CD4-positive, alpha-beta T cell treated with Interleukin-1 beta for 1 hour (primary cell): ENCODE measurements at regions not wholly inside any gene's neighbourhood (a gene's known extent, or its start where the extent isn't known, plus 50 kb on each side); places are given as distances from the start of the nearest gene placed in this dataset.
"Not testable (repeated sequence)": the region's sequence is repeated elsewhere in the genome, so short reads cannot be mapped to it uniquely, and the experiment has no call there.

Experiments used
- DNase-seq, 2 donors: peaks; one replicate each; pipeline ENCODE4 v3.0.0-alpha.2; 2020 to 2022

DNA sequence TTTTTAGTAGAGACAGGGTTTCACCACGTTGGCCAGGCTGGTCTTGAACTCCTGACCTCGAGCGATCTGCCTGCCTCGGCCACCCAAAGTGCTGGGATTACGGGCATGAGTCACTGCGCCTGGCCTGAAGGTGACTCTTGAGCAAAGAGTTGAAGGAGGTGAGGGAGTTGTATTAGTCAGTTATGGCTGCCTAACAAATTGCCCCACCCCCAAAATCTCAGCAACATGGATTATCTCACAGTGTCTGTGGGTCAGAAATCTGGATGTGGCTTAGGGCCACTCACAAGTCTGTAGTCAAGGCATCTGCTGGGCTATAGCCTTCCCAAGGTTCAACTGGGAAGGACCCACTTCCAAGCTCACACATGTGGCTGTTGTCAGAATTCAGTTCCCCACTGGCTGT is 52.8 kb upstream of the ADGRE5 start:
- DNase-seq, result no peak

DNA sequence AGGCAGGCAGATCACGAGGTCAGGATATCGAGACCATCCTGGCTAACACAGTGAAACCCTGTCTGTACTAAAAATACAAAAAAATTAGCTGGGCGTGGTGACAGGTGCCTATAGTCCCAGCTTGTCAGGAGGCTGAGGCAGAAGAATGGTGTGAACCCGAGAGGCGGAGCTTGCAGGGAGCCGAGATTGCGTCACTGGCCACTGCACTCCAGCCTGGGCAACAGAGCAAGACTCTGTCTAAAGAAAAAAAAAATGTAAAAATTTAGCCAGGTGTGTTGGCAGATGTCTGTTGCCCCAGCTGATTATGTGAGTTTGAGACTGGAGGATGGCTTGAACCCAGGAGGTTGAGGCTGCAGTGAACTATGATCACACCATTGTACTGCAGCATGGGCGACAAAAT is 54.2 kb upstream of the ADGRE5 start:
- not testable (repeated sequence) for DNase-seq

DNA sequence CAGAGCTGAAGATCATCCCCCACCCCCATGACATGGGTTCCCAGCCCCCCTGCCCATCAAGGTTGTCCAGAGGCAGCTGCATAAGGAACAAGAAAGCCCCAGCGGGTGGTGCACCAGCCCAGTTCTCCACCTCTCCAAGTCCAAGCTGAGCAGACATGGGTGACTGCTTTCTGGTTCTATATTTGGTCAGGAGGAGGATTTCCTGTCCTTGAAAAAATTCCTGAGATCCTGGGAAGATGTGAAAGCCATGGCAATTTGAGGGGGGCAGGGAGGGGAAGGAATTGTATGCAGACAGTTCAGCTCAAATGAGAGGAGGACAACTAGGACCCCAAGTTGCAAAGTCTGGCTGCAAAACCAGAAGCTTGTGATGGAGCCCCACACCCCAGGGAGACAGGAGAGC is 55.4 kb upstream of the ADGRE5 start:
- DNase-seq, result no peak

DNA sequence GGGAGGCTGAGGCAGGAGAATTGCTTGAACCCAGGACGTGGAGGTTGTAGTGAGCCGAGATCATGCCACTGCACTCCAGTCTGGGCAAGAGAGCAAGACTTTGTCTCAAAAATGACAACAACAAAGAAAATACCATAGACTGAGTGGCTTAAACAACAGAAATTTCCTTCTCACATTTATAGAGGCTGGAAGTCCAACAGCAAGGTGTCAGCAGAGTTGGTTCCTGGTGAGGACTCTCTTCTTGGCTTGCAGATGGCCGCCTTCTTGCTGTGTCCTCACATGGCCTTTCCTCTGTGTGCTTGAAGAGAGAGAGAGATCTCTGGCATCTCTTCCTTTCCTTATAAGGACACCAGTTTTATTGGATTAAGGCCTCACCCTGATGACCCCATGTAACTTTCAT is 56.1 kb upstream of the ADGRE5 start:
- no peak for DNase-seq

DNA sequence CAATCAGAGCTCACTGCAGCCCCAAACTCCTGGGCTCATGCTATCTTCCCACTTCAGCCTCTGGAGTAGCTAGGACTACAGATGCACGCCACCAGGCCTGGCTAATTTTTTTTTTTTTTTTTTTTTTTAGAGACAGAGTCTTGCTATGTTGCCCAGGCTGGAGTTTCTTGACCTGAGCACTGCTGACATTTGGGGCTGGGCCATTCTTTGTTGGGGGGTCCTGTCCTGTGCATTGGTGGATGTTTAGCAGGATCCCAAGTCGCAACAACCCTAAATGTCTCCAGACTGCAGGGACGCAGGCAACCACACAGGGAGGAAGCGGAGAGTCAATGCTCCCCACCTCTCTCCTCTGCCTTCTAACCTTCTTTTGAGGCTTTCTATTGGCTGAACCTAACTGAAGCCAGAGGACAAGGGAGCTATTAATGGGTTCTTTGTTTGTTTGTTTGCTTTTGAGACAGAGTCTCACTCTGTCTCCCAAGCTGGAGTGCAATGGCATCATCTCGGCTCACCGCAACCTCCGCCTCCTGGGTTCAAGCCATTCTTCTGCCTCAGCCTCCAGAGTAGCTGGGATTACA is 58.3 kb upstream of the ADGRE5 start:
- no peak for DNase-seq

DNA sequence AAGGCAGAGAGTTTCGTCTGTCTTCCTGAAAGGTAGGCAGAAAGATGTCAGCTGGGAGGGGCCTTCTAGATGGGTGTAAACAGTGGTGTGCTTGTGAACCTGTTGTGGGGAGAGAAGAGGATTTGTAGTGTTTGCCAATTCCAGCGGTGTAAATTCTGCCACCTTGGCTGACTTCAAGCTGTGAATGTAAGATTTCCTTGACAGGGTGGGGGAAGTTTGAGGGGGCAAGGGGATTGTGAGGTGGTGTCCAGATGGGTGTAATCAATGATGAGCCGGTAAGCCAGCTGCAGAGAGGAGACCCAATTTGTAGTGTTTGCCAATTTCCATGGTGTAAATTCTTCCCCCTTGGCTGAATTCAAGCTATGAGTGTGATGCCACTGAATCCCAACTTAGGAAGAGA is 61.0 kb upstream of the ADGRE5 start:
- DNase-seq, result no peak

DNA sequence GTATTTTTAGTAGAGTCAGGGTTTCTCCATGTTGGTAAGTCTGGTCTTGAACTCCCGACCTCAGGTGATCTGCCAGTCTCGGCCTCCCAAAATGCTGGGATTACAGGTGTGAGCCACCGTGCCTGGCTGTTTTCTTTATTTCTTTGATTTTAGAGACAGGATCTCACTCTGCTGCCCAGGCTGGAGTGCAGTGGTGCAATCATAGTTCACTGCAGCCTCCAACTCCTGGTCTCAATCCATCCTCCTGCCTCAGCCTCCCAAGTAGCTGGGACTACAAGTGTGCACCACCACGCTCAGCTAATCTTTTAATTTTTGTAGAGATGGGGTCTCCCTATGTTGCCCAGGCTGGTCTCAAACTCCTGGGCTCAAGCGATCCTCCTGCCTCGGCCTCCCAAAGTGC is 61.5 kb upstream of the ADGRE5 start:
- DNase-seq, result not testable (repeated sequence)

DNA sequence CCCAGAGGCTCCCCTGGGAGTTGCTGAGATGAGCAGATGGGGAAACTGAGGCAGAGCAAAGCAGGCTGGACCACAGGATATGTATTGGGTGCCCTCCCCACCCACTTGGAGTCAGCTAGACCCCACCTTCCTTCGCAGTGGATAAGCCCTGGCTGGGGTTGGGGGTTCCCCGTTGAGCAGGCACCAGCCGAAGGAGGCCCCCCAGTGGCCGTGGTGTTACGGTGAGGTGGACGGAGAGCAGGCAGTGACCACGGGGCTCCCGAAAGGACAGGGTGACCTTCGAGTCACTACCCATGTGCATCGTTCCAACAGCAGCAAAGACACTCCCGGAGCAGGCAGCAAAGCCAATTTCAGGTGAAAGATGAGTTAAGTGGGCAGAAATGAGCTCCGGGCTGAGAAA is 62.4 kb upstream of the ADGRE5 start:
- DNase-seq, result no peak

DNA sequence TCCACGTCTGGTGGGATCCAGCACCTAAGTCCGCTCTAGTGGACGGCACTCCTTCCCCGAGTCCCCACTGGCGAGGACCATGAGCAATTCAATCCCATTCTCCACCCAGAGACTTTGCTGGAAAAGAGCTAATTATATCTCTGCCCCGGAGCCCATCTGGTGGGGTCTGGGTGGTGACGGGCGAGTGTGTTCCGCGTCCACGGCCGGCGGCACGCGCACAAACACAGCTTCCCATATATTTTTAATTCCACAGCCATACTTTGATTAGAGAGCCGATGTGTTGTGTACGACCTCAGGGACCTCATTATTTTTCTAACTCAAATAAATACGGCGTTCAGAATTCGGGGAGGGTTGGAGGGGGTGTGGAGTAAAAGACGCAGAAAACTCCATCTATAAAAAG is 64.1 kb upstream of the ADGRE5 start:
- no peak for DNase-seq

DNA sequence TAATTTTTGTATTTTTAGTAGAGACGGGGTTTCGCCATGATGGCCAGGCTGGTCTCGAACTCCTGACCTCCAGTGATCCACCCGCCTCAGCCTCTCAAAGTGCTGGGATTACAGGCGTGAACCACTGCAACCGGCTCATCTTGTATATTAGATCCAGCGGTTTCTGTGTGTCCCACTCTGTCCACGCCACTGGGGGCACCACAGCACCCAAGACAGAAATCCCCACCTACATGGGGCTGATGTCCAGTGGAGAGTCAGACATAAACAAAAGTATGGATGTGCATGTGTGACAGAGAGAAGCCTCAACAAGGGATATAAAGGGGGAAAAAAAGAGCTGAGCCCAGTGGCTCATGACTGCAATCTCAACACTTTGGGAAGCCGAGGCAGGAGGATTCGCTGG is 65.8 kb upstream of the ADGRE5 start:
- no peak for DNase-seq

DNA sequence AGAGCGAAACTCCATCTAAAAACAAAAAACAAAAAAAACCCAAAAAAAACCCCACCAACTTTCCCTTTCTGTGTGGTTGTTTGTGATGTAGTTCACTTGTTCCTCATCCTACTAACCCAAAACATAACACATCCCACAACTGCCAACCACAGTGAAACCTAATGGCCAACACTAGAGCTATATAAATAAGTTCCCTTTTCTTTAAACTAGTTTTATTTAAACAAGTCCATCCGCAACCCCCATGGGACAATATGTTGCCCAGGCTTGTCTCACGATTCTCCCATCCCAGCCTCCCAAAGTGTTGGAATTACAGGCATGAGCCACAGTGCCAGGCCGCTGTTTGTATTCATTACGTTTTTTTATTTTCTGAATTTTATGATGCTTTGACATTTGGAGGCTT is 71.2 kb upstream of the ADGRE5 start:
- DNase-seq, result no peak

DNA sequence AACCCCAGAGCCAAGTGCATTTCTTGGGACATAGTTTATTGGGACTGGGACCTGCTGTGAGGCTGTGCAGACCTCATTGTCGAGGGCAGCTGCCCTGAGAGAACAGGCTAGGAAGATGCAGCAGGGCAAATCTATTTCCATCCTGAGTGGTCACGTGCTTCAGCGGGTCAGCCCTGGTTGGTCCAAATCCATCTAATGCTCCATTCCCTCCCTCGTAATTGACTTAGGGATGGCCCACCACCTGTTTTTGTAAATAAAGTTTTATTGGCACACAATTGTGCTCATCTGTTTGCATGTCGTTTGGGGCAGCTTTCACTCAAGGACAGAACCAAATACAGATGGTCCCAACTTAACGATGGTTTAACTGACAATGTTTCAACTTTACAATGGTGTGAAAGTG is 75.5 kb upstream of the ADGRE5 start:
- no peak for DNase-seq

DNA sequence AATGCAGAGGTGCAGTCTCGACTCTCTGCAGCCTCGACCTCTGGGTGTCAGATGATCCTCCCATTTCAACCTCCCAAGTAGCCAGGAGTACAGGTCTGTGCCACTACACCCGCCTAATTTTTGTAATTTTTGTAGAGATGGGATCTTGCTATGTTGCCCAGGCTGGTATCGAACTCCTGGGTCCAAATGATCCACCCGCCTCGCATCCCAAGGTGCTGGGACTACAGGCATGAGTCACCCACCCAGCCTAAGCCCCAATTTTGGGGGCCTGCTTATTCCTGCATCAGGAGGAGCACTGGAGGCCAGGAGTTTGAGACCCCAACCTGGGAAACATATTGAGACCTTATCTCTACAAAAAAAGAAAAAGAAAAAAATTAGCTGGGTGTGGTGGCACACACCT is 80.1 kb upstream of the ADGRE5 start:
- DNase-seq, result no peak

DNA sequence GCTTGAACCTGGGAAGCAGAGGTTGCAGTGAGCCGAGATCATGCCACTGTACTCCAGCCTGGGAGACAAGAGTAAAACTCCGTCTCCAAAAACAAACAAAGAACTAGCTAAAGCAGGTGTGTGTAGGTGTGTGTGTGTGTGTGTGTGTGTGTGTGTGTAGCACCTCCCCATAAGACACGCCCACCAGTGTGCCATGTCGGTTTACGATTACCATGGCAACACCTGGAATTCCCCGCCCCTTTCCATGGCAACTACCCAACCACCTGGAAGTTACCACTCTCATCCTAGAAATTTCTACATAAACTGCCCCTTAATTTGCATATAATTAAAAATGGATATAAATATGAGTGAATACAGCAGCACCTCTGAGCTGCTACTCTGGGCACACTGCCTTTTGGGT is 80.9 kb upstream of the ADGRE5 start:
- DNase-seq, result no peak

DNA sequence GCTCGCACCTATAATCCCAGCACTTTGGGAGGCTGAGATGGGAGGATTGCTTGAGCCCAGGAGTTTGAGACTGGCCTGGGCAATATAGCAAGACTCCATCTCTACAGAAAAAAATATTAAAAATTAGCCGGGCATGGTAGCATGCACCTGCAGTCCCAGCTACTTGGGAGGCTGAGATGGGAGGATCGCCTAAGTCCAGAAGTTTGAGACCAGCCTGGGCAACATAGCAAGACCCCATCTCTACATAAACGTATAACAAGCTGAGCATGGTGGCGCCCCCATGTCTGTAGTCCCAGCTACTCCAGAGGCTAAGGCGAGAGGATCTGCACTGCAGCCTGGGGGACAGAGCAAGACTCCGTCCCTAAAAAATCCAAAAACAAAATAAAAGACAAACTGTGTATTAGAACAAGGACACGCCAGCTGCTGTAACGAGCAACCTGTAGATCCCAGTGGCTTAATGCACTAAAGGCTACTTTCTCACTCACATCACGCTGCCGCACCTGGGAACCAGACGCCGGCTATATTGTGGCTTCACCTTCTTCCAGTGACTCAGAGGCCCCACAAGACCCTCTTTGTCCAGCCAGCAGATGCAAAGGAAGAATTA is 81.9 kb upstream of the ADGRE5 start:
- DNase-seq, result not testable (repeated sequence)

DNA sequence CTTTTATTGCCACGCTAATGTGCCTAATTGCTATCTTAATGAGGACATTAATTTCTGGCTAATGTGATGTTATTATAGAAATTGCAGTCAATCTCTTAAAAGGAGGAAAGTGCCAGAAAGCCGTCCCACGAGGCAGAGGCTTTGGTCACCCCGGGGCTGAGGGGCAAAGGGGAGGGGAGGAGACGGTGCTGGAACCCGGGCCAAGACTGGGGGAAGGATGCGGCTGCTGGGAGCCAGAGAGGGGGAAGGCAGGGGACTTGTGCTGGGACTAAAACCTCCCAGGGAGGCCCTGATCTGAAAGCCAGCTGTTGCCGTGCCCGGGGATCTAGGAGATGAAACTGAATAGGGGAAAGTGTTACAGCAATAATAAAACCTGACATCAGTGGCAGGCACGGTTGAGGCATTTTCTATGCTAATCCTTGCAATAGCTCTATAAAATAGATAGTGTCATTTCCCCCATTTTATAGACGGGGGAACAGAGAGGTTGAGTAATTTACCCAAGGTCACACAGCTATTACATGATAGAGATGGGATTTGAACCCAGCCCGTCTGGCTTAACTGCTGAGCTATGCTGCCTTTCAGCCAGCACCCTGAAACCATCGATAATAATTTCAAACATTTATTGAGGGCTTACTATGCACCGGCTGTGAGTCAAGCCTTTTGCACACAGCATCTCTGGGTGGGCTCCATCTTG is 83.2 kb upstream of the ADGRE5 start:
- DNase-seq, result not testable (repeated sequence)

DNA sequence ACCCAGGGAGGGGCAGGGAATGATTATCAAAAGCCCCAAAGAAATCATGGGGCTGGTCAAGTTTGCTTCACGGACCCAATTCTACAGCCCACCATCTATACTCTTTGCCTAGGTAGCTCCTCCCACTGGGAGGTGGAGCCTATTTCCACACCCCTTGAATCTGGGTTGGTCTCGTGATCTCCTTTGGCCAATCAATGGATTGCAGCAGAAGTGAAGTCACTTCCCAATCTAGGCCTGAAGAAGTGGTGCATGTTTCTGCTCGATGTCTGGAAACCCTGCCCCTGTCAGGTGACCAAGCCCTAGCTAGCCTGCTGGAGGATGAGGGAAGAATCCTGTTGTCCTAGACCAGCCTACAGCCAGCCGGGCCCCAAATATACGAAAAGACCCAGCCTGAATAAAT is 86.3 kb upstream of the ADGRE5 start:
- DNase-seq, result peak; percentile 26 to 27

DNA sequence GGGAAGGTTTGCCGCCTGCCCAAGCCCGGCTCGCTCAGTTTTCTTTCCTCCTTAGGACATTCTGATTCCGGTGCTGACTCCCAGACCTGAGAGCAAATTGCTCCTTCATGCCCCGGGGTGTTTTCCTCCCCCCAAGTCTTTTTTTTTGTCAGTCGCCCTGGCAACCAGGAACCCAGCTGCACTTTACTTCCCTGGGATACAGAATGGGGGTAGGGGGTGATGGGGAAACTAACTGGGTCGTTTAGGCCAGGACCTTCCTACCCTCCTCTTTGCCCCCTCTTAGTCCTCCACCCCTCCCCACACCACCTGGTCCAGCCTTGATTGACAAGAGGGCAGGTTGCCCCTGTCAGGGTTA is 87.5 kb upstream of the ADGRE5 start:
- not testable (repeated sequence) for DNase-seq

DNA sequence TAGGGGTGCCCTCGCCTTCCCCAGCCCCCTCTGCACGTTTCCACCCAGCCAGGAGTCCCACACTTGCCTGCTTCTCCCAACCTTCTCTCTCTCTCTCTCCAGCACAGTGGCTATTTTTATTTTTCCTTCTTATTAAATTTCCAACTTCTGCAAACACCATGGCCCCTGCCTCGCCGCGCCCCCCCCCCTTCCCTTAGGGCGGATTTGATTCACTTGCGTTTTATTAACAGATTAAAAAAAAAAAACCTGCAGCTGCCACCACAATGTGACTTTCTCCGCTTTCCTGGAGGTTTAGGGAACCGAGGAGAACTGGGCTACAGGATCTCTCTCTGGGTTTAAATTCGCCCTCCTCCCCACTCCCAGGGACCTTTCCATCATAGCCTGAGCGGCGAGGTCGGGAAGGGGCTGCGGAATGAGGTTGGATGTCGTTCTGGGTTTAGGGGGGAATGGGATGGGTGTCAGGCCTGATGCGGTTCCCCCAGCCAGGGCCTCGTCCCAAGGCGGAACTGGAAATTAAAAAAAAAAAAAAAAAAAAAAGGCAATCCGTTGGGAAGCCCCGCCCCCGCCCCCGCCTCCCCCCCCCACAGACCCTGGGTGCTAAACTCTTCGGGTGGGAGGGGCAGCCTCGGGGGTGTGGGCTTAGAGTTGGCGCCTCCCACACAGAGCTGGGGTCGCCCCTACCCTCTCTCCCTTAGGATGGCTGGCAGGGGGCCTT is 87.3 kb upstream of the ADGRL1 start:
- not testable (repeated sequence) for DNase-seq

DNA sequence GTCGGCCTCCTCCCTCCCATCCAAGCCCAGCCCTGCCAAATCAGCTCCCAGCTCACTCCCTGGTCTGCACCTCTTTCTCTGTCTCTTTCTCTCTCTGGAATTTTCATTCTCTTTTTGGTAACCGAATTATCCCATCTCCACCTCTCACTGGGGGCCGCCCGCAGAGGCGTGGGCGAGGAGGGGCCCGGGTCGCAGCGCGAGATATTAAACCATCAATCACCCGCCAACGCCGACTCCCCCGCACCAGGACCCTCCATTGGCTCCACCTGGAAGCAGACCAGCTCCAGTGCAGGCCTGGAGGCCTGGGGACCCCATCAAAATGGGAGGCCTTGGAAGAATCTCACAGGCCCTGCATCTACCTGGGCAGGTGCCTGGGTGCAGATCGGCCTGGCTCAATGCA is 83.8 kb upstream of the ADGRL1 start:
- DNase-seq, result not testable (repeated sequence)

DNA sequence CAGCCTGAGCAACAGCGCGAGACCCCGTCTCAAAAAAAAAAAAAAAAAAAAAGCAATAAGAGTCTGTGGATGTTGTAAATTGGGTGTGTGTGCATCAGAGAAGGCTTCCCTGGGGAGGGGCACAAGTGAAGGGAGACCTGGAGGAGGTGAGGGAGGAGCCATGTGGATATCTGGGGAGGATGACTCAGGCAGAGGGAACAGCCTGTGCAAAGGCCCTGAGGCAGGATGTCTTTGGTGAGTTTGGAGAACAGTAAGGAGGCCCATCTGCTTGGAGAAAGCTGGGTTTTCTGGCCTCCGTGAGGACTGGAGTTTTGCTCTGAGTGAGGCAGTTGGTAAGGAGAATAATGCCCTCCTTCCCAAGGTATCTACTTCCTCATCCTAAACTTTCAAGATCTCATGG is 81.9 kb upstream of the ADGRL1 start:
- DNase-seq, result not testable (repeated sequence)

DNA sequence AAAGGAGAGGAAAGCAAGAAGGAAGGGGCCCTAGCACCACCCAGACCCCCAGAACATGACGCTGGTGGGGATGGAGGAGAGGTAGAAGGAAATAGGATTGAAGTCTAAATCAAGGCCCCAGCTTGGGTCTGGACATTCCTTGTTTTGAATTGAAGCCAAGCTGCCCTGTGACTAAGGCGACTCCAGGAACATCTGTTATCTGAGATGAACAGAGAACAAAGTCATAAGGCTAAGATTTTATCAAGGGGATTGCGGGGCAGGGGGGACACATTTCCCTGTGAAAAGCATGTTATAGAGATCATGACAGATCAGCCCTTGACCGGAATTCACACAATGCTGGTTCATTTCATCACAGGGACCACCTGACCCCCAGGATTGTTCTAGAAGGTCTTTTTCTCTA is 80.6 kb upstream of the ADGRL1 start:
- not testable (repeated sequence) for DNase-seq

DNA sequence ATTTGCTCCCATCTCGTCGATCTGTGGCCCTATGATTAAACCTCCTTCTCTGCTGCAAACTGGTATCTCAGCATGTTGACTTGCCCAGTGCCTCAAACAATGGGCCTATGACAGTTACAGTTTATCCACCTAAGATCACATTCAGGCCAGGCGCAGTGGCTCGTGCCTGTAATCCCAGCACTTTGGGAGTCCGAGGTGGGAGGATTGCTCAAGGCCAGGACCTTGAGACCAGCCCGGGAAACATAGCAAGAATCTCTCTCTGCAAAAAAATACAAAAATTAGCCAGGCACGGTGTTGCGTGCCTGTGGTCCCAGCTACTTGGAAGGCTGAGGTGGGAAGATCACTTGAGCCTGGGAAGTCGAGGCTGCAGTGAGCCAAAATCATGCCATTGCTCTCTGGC is 79.8 kb upstream of the ADGRL1 start:
- DNase-seq, result not testable (repeated sequence)
